Neuronal stem cell (in vitro differentiated cells): ENCODE measurements at regions not wholly inside any gene's neighbourhood (a gene's known extent, or its start where the extent isn't known, plus 50 kb on each side); places are given as distances from the start of the nearest gene placed in this dataset.

Source experiments
- DNase-seq: peaks from one replicate; pipeline ENCODE4 v3.0.0-alpha.2; 2013; ENCODE audit warnings: low spot score
- H2AFZ ChIP-seq: one replicate; pipeline ENCODE4 v1.6.1; 2013; ENCODE audit warnings: mild to moderate bottlenecking, low read length, inconsistent platforms
- H2AK5ac ChIP-seq: 2 replicates; pipeline ENCODE4 v1.6.1; 2013; ENCODE audit warnings: low read depth, mild to moderate bottlenecking, inconsistent platforms, low read length, moderate library complexity, mixed read lengths
- H2BK120ac ChIP-seq: 2 replicates; pipeline ENCODE4 v1.6.1; 2013; ENCODE audit warnings: low read depth, mild to moderate bottlenecking, inconsistent platforms, low read length, moderate library complexity, mixed read lengths
- H2BK12ac ChIP-seq: one replicate; pipeline ENCODE4 v1.6.1; 2013; ENCODE audit warnings: low read length, inconsistent platforms
- H2BK15ac ChIP-seq: 2 replicates; pipeline ENCODE4 v1.6.1; 2013; ENCODE audit warnings: mild to moderate bottlenecking, low read length, inconsistent platforms, mixed read lengths
- H2BK5ac ChIP-seq: one replicate; pipeline ENCODE4 v1.6.1; 2013; ENCODE audit warnings: inconsistent platforms, mild to moderate bottlenecking, low read length, moderate library complexity
- H3K14ac ChIP-seq: one replicate; pipeline ENCODE4 v1.6.1; 2013; ENCODE audit warnings: low read length, inconsistent platforms
- H3K18ac ChIP-seq: 2 replicates; pipeline ENCODE4 v1.6.1; 2013; ENCODE audit warnings: low read length, inconsistent platforms
- H3K23ac ChIP-seq: 2 replicates; pipeline ENCODE4 v1.6.1; 2013; ENCODE audit warnings: low read depth, mild to moderate bottlenecking, mixed read lengths, low read length, inconsistent platforms; ENCODE audit not compliant: poor library complexity
- H3K27ac ChIP-seq: replicated peaks from 3 replicates; pipeline ENCODE4 v1.5.1; 2013; ENCODE audit warnings: low read length, inconsistent platforms
- H3K27me3 ChIP-seq, 3 experiments: 2 replicates each; pipeline ENCODE4 v1.6.1; 2013; ENCODE audit warnings: low read length in 3 of 3, mild to moderate bottlenecking in 2 of 3, inconsistent platforms in 1 of 3, low read depth in 1 of 3, mixed read lengths in 1 of 3, moderate library complexity in 1 of 3; ENCODE audit not compliant: control insufficient read depth in 3 of 3, insufficient read depth in 3 of 3
- H3K36me3 ChIP-seq, 2 donors: replicated peaks in 1 of 2; 2 replicates each; pipeline ENCODE4 v1.6.1; 2013; ENCODE audit warnings: low read length in 2 of 2; ENCODE audit not compliant: control insufficient read depth in 2 of 2, insufficient read depth in 2 of 2
- H3K4ac ChIP-seq: 2 replicates; pipeline ENCODE4 v1.6.1; 2013; ENCODE audit warnings: inconsistent platforms, mild to moderate bottlenecking, low read length, moderate library complexity
- H3K4me1 ChIP-seq, 2 donors: 1 replicate in 1 of 2; 2 replicates in 1 of 2; pipeline ENCODE4 v1.6.1; 2013; ENCODE audit warnings: low read length in 2 of 2, low read depth in 1 of 2; ENCODE audit not compliant: control insufficient read depth in 2 of 2, insufficient read depth in 1 of 2
- H3K4me2 ChIP-seq: one replicate; pipeline ENCODE4 v1.6.1; 2013; ENCODE audit warnings: mild to moderate bottlenecking, low read length, inconsistent platforms; ENCODE audit not compliant: insufficient read depth, poor library complexity, severe bottlenecking
- H3K4me3 ChIP-seq, 2 donors: 2 replicates each; pipeline ENCODE4 v1.5.1; 2013; ENCODE audit warnings: low read length in 2 of 2, mild to moderate bottlenecking in 2 of 2, inconsistent platforms in 1 of 2, moderate library complexity in 1 of 2
- H3K79me1 ChIP-seq: one replicate; pipeline ENCODE4 v1.6.1; 2013; ENCODE audit warnings: low read depth, mild to moderate bottlenecking, inconsistent platforms, low read length, moderate library complexity
- H3K9ac ChIP-seq: one replicate; pipeline ENCODE4 v1.6.1; 2013; ENCODE audit warnings: mild to moderate bottlenecking, low read depth, low read length, inconsistent platforms; ENCODE audit not compliant: poor library complexity
- H3K9me3 ChIP-seq, 2 donors: replicated peaks in 1 of 2; 2 replicates each; pipeline versions ENCODE3 to v1.6.1; 2013; ENCODE audit warnings: low read length in 2 of 2, mild to moderate bottlenecking in 2 of 2, inconsistent platforms in 1 of 2, low read depth in 1 of 2, mixed read lengths in 1 of 2, moderate library complexity in 1 of 2; ENCODE audit not compliant: control insufficient read depth in 2 of 2, insufficient read depth in 1 of 2
- H4K8ac ChIP-seq: one replicate; pipeline ENCODE4 v1.6.1; 2013; ENCODE audit warnings: low read depth, mild to moderate bottlenecking, inconsistent platforms, low read length, moderate library complexity
- H4K91ac ChIP-seq: one replicate; pipeline ENCODE4 v1.6.1; 2013; ENCODE audit warnings: low read length, low read depth, mild to moderate bottlenecking, inconsistent platforms; ENCODE audit not compliant: poor library complexity
- WGBS, 2 donors: extraction: QIAGEN DNeasy Blood & Tissue Kit; methylation state at CpG; one replicate each; pipeline ENCODE4 v1.1.7; 2013; ENCODE audit warnings: missing lambda C conversion rate in 2 of 2, mixed read lengths in 1 of 2; ENCODE audit not compliant: insufficient read length in 2 of 2, insufficient replicate concordance in 1 of 2; ENCODE audit errors: extremely low coverage in 2 of 2; 5-methylcytosine and 5-hydroxymethylcytosine counted together

DNA sequence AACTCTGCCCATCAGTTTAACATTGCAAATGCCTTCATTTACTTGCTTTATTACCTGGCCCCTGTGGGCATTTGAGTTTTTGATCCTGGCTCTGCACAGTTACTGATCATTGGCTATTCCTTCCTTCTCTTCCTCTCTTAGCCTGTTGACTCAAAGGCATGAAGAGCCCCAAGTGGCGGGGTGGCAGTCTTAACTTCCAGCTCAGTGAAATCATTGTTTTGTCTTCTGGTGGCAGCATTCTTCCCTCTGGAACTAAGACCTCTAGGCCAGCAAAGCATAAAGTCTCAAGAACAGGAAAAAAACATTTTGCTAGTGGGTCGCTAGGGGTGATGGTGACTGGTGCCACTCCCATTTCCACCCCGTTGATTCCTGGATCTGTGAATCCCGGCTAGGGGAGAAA is 52.3 kb upstream of the MRTFB start:
- Histone ChIP-seq H3K9ac (no peak overlapping the region), H3K4me2 (no peak overlapping the region), H2BK15ac (no peak overlapping the region), H3K4me1 (peaks cover 2% of the 10 kb centered on the region in 2 donors), H2AFZ (no peak overlapping the region), H3K27ac (no peak overlapping the region), H3K4ac (no peak overlapping the region), H3K9me3 (no peaks in the 10 kb centered on the region), H4K8ac (no peak overlapping the region), H4K91ac (no peak overlapping the region), H3K18ac (no peak overlapping the region), H2AK5ac (no peak overlapping the region), H3K14ac (no peak overlapping the region), H3K23ac (no peak overlapping the region), H2BK120ac (no peak overlapping the region), H3K79me1 (no peaks in the 10 kb centered on the region), H3K27me3 (no peaks in the 10 kb centered on the region), H3K36me3 (no peaks in the 10 kb centered on the region), H3K4me3 (no peak overlapping the region), H2BK12ac (no peak overlapping the region), H2BK5ac (no peak overlapping the region)
- DNase-seq, result no peak
- no CpG with 5 or more reads among the region's 4 CpGs for WGBS, 2 donors

DNA sequence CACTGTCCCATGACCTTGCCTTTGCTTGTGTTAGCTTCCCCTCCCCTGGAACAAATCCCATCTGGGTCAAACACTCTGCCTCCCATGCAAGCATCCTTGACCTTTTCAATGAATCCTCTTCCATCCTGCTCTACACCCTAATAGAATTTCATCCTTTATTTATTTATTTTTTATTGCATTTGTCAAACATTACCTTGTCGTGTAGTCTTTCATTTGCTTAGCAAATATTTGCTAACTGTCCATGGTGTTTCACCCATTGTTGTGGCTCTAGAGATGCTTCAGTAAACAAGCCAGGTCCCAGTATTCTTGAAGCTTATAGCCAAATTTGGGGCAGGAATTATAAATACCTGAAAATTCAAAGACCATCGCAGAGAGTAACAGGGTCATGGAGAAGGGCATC is 51.0 kb upstream of the MRTFB start:
- Histone ChIP-seq H3K4ac (no peak overlapping the region), H3K4me1 (peaks cover 0 to under 1% of the 10 kb centered on the region in 2 donors), H3K18ac (no peak overlapping the region), H4K8ac (no peak overlapping the region), H2BK15ac (no peak overlapping the region), H3K27ac (no peak overlapping the region), H3K4me3 (no peak overlapping the region), H2AK5ac (no peak overlapping the region), H3K36me3 (no peaks in the 10 kb centered on the region), H2BK12ac (no peak overlapping the region), H3K9me3 (no peaks in the 10 kb centered on the region), H3K27me3 (no peaks in the 10 kb centered on the region), H2BK120ac (no peak overlapping the region), H3K14ac (no peak overlapping the region), H2AFZ (no peak overlapping the region), H2BK5ac (no peak overlapping the region), H3K79me1 (no peaks in the 10 kb centered on the region), H3K4me2 (no peak overlapping the region), H4K91ac (no peak overlapping the region), H3K9ac (no peak overlapping the region), H3K23ac (no peak overlapping the region)
- WGBS, 2 donors, result no CpG with 5 or more reads among the region's 2 CpGs
- no peak for DNase-seq
